Gastroesophageal sphincter (tissue), 4 donors: ENCODE measurements at regions not wholly inside any gene's neighbourhood (a gene's known extent, or its start where the extent isn't known, plus 50 kb on each side); places are given as distances from the start of the nearest gene placed in this dataset.

Experiments
- ATAC-seq: fragments of 150-250 bp; one replicate; pipeline ENCODE4 v1.9.1; 2016; ENCODE audit warnings: mild to moderate bottlenecking, moderate library complexity
- H3K27ac ChIP-seq, 4 donors: fragments of 200-600 bp; sonication (generic) in 3 of 4; 1 replicate in 3 of 4; 2 replicates in 1 of 4; pipeline ENCODE4 v1.5.1; 2016 to 2019
- H3K27me3 ChIP-seq: fragments of 200-600 bp; sonication (generic); one replicate; pipeline ENCODE4 v1.5.1; 2019
- H3K36me3 ChIP-seq, 2 donors: fragments of 200-600 bp; sonication (generic); one replicate each; pipeline ENCODE4 v1.5.1; 2019; ENCODE audit warnings: control low read depth in 1 of 2
- H3K4me1 ChIP-seq, 3 donors: fragments of 200-600 bp; sonication (generic); 1 replicate in 2 of 3; 2 replicates in 1 of 3; pipeline ENCODE4 v1.5.1; 2016 to 2019; ENCODE audit warnings: control low read depth in 2 of 3
- H3K4me3 ChIP-seq, 2 donors: fragments of 200-600 bp; sonication (generic); one replicate each; pipeline ENCODE4 v1.5.1; 2019; ENCODE audit warnings: mild to moderate bottlenecking in 1 of 2, moderate library complexity in 1 of 2
- H3K9me3 ChIP-seq, 3 donors: fragments of 200-600 bp; sonication (generic); one replicate each; pipeline ENCODE4 v1.5.1; 2017 to 2019; ENCODE audit warnings: control low read depth in 2 of 3
- EP300 ChIP-seq: sonication (generic); formaldehyde crosslinking; IDR thresholded peaks from one replicate; pipeline ENCODE4 v1.6.1; 2017; ENCODE audit warnings: antibody characterized with exemption, mild to moderate bottlenecking
- POLR2A ChIP-seq, 2 donors: fragments of 450-650 bp; IDR thresholded peaks; one replicate each; pipeline ENCODE4 v1.6.1; 2017; ENCODE audit warnings: antibody characterized with exemption in 2 of 2, mild to moderate bottlenecking in 2 of 2, moderate library complexity in 1 of 2
- POLR2AphosphoS5 ChIP-seq: sonication (generic); formaldehyde crosslinking; IDR thresholded peaks from one replicate; pipeline ENCODE4 v1.6.1; 2017; ENCODE audit warnings: antibody characterized with exemption
- WGBS, 2 donors: methylation state at CpG; one replicate each; pipeline ENCODE4 v1.1.5; 2018; ENCODE audit warnings: low coverage in 1 of 2; 5-methylcytosine and 5-hydroxymethylcytosine counted together
- TF ChIP-seq, protein P1 (sequence below), 4 experiments: fragments of 200-600 bp in 2 of 4; fragments of 450-650 bp in 2 of 4; sonication (generic) in 1 of 4; IDR thresholded peaks; one replicate each; pipeline ENCODE4 v1.5.1; 2017 to 2019; ENCODE audit warnings: antibody characterized with exemption in 4 of 4, mild to moderate bottlenecking in 2 of 4, moderate library complexity in 2 of 4

- no peak overlapping the region for H3K27ac ChIP-seq
- no peak overlapping the region for H3K4me3 ChIP-seq
- no peaks in the 10 kb centered on the region for H3K4me1 ChIP-seq
- TF ChIP-seq, protein P1, sequence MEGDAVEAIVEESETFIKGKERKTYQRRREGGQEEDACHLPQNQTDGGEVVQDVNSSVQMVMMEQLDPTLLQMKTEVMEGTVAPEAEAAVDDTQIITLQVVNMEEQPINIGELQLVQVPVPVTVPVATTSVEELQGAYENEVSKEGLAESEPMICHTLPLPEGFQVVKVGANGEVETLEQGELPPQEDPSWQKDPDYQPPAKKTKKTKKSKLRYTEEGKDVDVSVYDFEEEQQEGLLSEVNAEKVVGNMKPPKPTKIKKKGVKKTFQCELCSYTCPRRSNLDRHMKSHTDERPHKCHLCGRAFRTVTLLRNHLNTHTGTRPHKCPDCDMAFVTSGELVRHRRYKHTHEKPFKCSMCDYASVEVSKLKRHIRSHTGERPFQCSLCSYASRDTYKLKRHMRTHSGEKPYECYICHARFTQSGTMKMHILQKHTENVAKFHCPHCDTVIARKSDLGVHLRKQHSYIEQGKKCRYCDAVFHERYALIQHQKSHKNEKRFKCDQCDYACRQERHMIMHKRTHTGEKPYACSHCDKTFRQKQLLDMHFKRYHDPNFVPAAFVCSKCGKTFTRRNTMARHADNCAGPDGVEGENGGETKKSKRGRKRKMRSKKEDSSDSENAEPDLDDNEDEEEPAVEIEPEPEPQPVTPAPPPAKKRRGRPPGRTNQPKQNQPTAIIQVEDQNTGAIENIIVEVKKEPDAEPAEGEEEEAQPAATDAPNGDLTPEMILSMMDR (IDR thresholded peaks at IDR 0.05) = no peak
- TF ChIP-seq EP300 (no peak), POLR2A (IDR thresholded peaks at IDR 0.05) (no peak), POLR2AphosphoS5 (no peak)
- 75 to 80% methylated on average over 2 of the region's 2 CpGs for WGBS, 2 donors
- H3K36me3 ChIP-seq = no peaks in the 10 kb centered on the region
- H3K9me3 ChIP-seq = no peaks in the 10 kb centered on the region
- no peaks in the 10 kb centered on the region for H3K27me3 ChIP-seq
- no peak for ATAC-seq
Measured at GRCh38 chr1:229896306-229896705, 170.7 kb upstream of the GALNT2 start.

DNA sequence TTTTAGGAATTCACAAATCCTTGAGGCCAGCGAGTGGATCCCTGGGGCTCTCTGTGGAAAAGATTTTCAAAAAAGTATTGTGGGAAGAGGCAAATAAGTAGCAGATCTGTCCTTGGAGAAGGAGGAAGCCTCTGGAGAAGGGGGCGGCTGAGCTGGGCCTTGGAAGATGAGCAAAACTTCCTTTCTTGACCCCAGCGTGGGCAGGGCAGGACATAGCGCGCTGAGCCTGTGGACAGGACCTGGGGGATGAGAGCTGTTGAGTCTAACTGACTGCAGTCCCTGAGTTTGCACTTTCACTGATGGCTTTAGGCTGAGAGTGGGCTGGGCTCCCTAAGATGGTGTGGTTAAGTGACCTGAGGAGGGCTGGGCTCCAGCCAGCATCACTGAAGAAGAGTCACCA, 170.2 kb upstream of the GALNT2 start:
- H3K36me3 ChIP-seq = no peaks in the 10 kb centered on the region
- H3K9me3 ChIP-seq = no peaks in the 10 kb centered on the region
- TF ChIP-seq, protein P1 (IDR thresholded peaks at IDR 0.05) = no peak
- TF ChIP-seq POLR2A (IDR thresholded peaks at IDR 0.05) (no peak), POLR2AphosphoS5 (no peak), EP300 (no peak)
- H3K27ac ChIP-seq = no peak overlapping the region
- 93 to 100% methylated on average over 2 to 5 of the region's 5 CpGs for WGBS, 2 donors
- no peaks in the 10 kb centered on the region for H3K27me3 ChIP-seq
- ATAC-seq = no peak
- H3K4me3 ChIP-seq = no peak overlapping the region
- H3K4me1 ChIP-seq = no peaks in the 10 kb centered on the region

GRCh38 chr1:229897501-229897900, 169.5 kb upstream of the GALNT2 start:
- no peak overlapping the region for H3K27ac ChIP-seq
- no peaks in the 10 kb centered on the region for H3K36me3 ChIP-seq
- H3K4me1 ChIP-seq = no peaks in the 10 kb centered on the region
- 75 to 78% methylated on average over 5 to 7 of the region's 8 CpGs for WGBS, 2 donors
- H3K4me3 ChIP-seq = no peak overlapping the region
- H3K9me3 ChIP-seq = no peaks in the 10 kb centered on the region
- H3K27me3 ChIP-seq = no peaks in the 10 kb centered on the region
- TF ChIP-seq EP300 = no peak
- TF ChIP-seq POLR2A (IDR thresholded peaks at IDR 0.05) = no peak
- no peak for ATAC-seq

GRCh38 chr1:229900220-229900619, 166.8 kb upstream of the GALNT2 start:
- Histone ChIP-seq H3K27me3 (no peaks in the 10 kb centered on the region), H3K4me3 (no peak overlapping the region), H3K4me1 (no peaks in the 10 kb centered on the region), H3K27ac (no peak overlapping the region), H3K36me3 (no peaks in the 10 kb centered on the region), H3K9me3 (no peaks in the 10 kb centered on the region)
- no peak for ATAC-seq
- WGBS, 2 donors = 80% methylated on average over 1 of the region's 1 CpG
- TF ChIP-seq, protein P1 (IDR thresholded peaks at IDR 0.05) = no peak
- TF ChIP-seq POLR2AphosphoS5 = no peak
- TF ChIP-seq EP300 = no peak
- TF ChIP-seq POLR2A (IDR thresholded peaks at IDR 0.05) = no peak

DNA sequence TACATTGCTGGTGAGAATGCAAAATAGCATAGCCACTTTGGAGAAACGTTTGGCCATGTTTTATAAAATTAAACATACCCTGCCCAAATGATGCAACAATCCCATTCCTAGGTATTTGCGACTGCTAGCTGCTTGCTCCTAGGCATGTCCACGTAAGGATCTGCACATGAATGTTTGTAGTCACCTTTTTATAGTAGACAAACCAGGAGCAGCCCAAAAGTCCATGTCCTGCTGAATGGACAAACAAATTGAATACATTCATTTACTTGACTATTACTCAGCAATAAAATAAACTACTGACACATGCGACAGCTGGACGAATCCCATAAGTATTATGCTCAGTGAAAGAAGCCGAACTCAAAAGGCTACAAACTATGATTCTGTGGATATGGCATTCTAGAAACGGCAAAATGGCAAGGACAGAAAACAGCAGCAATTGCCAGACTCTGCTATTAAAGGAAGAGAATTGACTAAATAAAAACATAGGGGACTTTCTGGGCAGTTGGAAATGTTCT, 161.9 kb upstream of the GALNT2 start:
- H3K9me3 ChIP-seq = no peaks in the 10 kb centered on the region
- no peaks in the 10 kb centered on the region for H3K4me1 ChIP-seq
- no peaks in the 10 kb centered on the region for H3K36me3 ChIP-seq
- H3K4me3 ChIP-seq = no peak overlapping the region
- no peak overlapping the region for H3K27ac ChIP-seq
- no peak for TF ChIP-seq POLR2AphosphoS5
- TF ChIP-seq POLR2A (IDR thresholded peaks at IDR 0.05) = no peak
- TF ChIP-seq EP300 = no peak
- TF ChIP-seq, protein P1 (IDR thresholded peaks at IDR 0.05) = no peak
- WGBS, 2 donors = 42% methylated on average over 6 to 7 of the region's 7 CpGs
- no peak for ATAC-seq
- no peaks in the 10 kb centered on the region for H3K27me3 ChIP-seq
